CD4-positive, alpha-beta T cell treated with Interleukin-10 for 1 hour (primary cell): ENCODE measurements at regions not wholly inside any gene's neighbourhood (a gene's known extent, or its start where the extent isn't known, plus 50 kb on each side); places are given as distances from the start of the nearest gene placed in this dataset.
"Not testable (repeated sequence)": the region's sequence is repeated elsewhere in the genome, so short reads cannot be mapped to it uniquely, and the experiment has no call there.

Experiments
- DNase-seq: peaks from one replicate; pipeline ENCODE4 v3.0.0-alpha.2; 2020

DNA sequence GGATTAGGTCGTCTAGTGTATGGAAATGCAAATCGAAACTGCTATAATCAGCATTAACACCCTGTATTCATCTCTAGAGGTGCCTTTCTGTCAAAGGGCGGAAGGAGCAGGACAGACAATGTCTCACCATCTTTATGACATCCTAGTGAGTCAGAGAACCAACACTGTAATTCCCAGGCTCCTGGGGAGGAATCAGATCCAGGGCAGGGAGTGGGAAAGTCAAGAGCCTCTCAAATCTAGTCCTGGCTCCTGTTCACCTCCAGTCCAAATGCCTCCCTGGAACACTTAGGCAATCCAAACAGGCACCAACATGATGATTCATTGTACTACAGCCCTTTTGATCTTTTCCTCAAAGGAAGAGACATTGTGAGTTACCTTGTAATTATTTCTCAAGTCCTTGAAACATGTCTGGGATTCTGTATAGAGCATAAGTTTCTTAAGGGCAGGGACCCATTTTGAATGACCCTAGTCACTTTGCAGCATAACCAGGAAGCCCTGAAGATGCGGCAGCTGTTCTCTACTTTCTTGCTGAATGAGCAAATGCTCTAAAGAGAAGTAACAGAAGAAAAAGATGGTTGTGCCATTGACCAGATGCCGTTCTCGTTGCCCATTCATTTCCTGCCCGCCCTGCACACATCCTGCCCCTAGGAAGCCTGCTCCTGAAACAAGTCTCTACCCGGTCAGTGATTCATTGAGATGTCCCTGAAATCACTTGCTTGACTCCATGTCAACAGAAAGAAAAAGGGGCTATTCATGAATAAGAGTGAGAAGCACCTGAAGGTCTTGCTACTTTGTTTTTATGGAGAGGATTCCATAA, 112.8 kb upstream of the JARID2 start:
- DNase-seq: no peak

- no peak for DNase-seq
Measured at GRCh38 chr6:15137086-15137485, 108.8 kb upstream of the JARID2 start.

DNA sequence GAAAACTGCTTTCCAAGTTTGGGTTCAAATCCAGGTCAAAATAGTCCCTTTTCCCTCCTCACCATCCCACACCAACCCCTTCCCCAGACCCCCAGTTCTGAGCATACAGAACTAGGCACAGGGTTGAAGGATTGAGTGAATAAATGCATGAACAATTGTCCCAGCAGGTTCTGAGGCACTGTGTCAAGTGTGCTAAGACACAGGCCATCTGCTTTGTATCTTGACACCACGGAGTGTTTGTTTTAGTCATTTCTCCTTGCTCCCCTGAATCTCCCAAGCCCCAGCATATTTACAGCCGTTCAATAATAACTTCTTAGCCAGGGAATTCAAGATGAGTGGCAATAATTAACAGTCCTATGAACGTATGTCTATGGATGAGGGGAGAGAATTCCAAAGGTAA, 102.8 kb upstream of the JARID2 start:
- DNase-seq: no peak

- no peak for DNase-seq
Measured at GRCh38 chr6:15143540-15143939, 102.3 kb upstream of the JARID2 start.

DNA sequence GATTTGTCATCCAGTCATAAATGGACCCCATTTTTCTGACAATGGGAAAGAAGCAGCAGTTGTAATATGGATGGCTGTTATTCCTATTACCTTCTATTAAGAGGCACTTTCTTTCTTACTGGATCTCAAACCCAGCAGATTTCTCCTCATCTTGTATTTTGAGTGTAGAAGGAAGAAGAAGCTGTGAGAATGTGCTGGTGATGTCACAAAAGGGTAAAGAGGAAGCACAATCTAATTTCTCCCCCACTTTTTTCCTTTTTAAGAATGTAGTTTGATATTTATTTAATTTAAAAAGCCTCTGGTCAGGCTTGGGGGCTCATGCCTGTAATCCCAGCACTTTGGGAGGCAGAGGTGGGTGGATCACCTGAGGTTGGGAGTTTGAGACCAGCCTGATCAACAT, 100.0 kb upstream of the JARID2 start:
- DNase-seq: no peak

DNA sequence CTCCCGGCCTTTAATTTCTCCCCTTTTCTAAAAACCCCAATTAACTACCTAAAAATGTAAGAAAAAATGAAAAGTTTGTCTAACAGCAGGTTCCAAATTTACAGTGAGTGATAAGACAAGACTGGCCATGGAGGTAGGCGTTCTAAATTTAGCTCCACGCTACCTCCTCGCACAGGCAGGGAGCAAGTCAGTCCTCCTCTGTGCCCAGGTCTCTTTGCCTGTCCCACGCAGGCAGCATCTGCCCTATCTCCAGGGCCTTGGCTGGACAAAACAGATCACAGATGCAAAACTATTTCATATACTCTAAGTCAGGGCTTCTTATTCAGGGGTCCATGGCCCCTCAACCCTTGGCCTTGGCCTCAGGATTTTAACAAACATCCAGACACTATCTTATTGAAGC, 98.0 kb upstream of the JARID2 start:
- DNase-seq: no peak

DNA sequence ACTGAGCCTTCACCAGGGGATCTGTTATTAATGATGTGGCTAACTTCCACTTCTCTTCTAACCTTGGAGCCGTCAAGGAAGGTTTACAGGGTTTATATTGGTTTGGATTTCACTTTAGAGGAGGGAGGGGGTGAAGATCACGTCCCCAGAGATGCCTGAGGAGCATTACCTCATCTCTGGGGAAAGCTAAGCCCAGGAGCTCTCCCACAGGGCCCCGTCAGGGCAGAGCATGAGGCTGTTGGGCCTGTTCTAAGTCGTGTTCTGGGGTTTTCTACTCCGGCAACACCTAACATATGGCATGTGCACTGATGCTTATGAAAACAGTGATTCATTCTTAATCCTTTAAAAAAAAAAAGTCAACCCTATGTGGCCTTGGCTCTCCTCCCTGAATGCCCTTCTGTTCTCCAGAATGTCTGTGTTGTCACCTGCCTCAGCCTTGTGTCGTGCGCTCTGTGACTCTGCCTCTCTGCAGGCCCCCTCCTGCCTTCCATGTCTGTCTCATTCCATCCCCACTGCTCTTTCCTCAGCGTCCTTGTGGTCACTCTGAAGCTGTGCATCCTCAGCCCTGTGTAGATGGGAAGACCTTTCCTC, 97.4 kb upstream of the JARID2 start:
- DNase-seq: no peak

- DNase-seq: peak; percentile 8
Measured at GRCh38 chr6:15150207-15150606, 95.7 kb upstream of the JARID2 start.

GRCh38 chr6:15152700-15153099, 93.2 kb upstream of the JARID2 start:
- DNase-seq: no peak

DNA sequence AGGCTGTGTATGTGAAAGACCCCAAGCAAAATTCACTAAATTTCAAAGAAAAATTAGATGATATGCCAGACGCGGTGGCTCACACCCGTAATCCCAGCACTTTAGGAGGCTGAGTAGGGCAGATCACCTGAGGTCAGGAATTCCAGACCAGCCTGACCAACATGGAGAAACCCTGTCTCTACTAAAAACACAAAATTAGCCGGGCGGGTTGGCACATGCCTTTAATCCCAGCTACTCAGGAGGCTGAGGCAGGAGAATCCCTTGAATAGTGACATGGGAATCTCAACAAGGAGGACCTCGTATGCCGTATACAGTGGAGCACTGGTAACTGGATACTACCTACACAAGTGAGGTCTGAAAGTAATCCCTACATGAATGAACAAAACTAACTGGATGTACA, 92.7 kb upstream of the JARID2 start:
- no peak for DNase-seq

DNA sequence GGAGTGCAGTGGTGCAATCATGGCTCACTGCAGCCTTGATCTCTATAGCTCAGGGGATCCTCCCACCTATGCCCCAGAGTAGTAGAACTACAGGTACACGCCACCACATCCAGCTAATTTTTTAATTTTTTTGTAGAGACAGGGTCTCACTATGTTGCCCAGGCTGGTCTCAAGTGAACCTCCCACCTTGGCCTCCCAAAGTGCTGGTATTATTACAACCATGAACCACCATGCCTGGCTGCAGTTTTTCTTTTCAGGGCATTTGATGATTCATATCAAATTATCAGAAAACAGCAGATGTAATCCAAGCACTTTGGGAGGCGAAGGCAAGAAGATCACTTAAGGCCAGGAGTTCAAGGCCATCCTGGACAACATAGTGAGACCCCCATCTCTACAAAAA, 88.4 kb upstream of the JARID2 start:
- DNase-seq: no peak

DNA sequence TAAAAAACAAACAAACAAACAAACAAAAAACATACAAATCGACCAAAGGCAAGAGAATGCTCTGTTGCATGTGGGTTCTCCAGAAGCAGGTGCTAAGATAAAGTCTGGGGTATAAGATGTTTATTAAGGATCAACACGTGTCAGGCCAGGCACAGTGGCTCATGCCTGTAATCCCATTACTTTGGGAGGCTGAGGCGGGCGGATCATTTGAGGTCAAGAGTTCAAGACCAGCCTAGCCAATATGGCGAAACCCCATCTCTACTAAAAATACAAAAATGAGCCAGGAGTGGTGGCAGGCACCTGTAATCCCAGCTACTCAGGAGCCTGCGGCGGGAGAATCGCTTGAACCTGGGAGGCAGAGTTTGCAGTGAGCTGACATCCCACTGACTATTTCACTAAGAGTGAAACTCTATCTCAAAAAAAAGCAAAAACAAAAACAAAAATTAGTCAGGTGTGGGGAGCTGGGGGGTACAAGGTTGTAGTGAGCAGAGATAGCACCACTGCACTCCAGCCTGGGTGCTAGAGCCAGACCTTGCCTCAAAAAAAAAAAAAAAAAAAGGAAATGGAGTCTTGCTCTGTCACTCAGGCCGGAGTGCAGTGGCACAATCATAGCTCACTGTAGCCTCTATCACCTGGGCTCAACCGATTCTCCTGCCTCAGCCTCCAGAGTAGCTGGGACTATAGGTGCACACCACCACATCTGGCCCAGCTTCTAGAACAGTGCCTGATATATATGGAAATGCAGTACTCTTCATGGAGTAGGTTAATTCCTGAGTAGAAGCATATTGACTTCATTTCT, 86.8 kb upstream of the JARID2 start:
- DNase-seq: no peak

GRCh38 chr6:15160812-15161211, 85.1 kb upstream of the JARID2 start:
- no peak for DNase-seq

DNA sequence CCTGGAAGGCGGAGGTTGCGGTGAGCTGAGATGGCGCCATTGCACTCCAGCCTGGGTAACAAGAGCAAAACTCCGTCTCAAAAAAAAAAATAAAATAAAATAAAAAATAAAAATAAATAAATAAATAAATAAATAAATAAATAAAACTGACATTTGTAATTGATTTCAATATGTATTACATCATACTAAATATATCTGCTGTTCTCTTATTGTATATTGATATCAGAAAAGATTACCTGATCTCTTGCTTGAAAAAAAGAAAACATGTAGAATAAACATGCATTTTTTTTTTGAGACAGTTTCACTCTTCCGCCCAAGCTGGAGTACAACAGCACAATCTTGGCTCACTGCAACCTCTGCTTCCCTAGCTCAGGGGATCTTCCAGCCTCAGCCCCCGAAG, 81.0 kb upstream of the JARID2 start:
- DNase-seq: not testable (repeated sequence)

- no peak for DNase-seq
Measured at GRCh38 chr6:15166121-15166520, 79.7 kb upstream of the JARID2 start.

GRCh38 chr6:15170126-15170525, 75.7 kb upstream of the JARID2 start:
- no peak for DNase-seq

DNA sequence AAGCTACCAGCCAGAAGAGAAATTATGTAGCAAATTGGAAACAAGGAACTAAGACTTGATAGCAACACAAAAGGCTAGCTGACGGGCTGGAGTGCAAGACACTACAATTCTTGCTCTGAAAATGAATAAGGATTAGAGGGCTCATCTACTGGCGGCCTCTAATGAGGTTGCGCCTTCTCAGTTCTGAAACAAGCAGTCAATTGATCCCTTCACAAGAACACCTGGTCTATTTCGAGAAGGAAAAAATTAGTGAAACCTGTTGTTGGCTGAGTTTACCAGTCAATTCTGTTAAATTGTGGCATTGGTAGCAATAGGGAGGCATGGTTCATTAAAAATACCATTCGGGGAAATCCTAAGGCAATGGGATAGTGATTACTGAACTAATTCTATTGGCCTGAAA, 74.8 kb upstream of the JARID2 start:
- DNase-seq: no peak

GRCh38 chr6:15176816-15177370, 69.0 kb upstream of the JARID2 start:
- no peak for DNase-seq

GRCh38 chr6:15183979-15184378, 61.9 kb upstream of the JARID2 start:
- DNase-seq: no peak

DNA sequence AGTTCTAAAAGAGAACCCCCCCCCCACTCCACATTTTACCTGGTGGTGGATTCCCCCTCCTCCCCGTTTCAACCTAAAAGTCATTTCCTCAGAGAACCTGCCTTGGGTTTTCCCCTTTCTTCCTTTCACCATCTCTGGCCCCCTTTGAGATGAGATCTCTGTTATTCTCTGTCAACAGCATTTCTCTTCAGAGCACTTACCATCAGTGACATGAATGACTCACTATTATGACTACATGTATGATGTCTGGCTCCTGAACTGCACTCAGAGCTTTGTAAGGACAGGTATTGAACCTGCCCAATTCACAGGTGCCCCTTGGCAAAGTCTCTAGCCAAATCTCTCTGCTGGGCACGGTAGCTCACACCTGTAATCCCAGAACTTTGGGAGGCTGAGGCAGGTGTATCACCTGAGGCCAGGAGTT, 61.4 kb upstream of the JARID2 start:
- peak; percentile 27 for DNase-seq

DNA sequence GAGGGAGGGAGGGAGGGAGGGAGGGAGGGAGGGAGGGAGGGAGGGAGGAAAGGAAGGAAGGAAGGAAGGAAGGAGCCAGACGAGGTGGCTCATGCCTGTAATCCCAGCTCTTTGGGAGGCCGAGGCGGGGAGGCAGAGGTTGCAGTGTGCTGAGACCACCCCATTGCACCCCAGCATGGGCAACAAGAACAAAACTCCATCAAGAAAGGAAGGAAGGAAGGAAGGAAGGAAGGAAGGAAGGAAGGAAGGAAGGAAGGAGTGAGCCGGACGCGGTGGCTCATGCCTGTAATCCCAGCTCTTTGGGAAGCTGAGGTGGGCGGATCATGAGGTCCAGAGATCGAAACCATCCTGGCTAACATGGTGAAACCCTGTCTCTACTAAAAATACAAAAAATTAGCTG, 60.8 kb upstream of the JARID2 start:
- DNase-seq: not testable (repeated sequence)

DNA sequence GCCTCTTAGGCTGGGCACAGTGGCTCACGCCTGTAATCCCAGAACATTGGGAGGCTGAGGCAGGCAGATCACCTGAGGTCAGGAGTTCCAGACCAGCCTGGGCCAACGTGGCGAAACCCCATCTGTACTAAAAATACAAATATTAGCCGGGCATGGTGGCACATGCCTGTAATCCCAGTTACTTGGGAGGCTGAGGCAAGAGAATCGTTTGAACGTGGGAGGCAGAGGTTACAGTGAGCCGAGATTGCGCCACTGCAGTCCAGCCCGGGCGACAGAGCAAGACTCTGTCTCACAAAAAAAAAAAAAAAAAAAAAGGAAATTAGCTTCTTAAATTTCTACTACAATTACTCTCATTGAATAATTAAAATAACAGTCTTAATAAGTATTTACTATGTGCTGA, 52.4 kb upstream of the JARID2 start:
- not testable (repeated sequence) for DNase-seq

DNA sequence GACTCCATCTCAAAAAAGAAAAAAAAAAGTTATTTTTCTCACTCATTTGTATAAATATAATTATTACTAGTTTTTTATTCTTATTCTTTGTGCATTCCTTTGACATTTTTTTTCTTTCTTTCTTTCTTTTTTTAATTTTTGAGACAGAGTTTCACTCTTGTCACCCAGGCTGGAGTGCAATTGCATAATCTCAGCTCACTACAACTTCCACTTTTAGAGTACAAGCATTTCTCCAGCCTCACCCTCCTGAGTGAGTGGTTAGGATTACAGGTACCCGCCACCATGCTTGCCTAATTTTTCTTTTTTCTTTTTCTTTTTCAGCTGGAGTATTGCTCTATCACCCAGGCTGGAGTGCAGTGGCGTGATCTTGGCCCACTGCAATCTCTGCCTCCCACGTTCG, 51.4 kb upstream of the JARID2 start:
- DNase-seq: no peak
